ENCODE measurements at regions not wholly inside any gene's neighbourhood (a gene's known extent, or its start where the extent isn't known, plus 50 kb on each side); places are given as distances from the start of the nearest gene placed in this dataset.

- ChIA-PET CTCF (no interaction called here), POLR2A (no interaction called here)
- Histone ChIP-seq H3K27me3 (replicated peaks in 1 of 2; ENCODE audit: control insufficient read depth in 2 of 2, extremely low read depth in 1 of 2, insufficient read depth in 2 of 2, low read length in 1 of 2) (no peaks in the 10 kb centered on the region), H3K4me3 (ENCODE audit: control insufficient read depth in 1 of 2, extremely low read depth in 1 of 2, low read length in 1 of 2) (no peak overlapping the region), H3K36me3 (ENCODE audit: control insufficient read depth in 2 of 2, extremely low read depth in 1 of 2, insufficient read depth in 1 of 2, low read length in 1 of 2) (no peaks in the 10 kb centered on the region), H3K9me3 (no peaks in the 10 kb centered on the region), H3K27ac (ENCODE audit: low read length) (no peak overlapping the region), H3K4me1 (ENCODE audit: control insufficient read depth in 1 of 2, extremely low read depth in 1 of 2, insufficient read depth in 2 of 2, low read length in 2 of 2) (no peaks in the 10 kb centered on the region)
- ATAC-seq (replicated peaks in 1 of 4), result no peak
- Mint-ChIP-seq H3K4me1 (peaks cover 0 to 3% (median 0%) of the 10 kb centered on the region in 3 donors), H3K27me3 (no peaks in the 10 kb centered on the region), H3K9me3 (peaks cover 9 to 15% (median 11%) of the 10 kb centered on the region in 3 donors), H3K4me3 (no peak overlapping the region), H3K27ac (no peak overlapping the region), H3K36me3 (no peaks in the 10 kb centered on the region)
- no peak for DNase-seq
- 83% methylated on average over 5 of the region's 5 CpGs for WGBS (ENCODE audit: insufficient coverage)
Measured at GRCh38 chr5:8628521-8628920, 759.6 kb downstream of the MTRR start.

DNA sequence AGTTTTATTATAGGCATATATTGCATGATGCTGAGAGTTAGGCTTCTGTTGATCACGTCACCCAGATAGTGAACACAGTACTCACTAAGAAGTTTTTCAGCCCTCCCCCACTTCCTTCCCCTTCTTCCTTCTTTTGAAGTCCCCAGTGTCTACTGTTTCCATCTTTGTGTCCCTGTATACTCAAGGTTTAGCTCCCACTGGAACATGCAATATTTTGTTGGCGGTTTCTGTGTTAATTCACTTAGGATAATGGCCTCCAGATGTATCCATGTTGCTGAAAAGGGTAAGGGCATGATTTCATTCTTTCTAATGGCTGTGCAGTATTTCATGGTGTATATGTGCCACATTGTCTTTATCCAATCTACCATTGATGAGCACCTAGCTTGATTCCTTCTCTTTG, 764.3 kb downstream of the MTRR start:
- H3K9me3 ChIP-seq, result no peaks in the 10 kb centered on the region
- no peak overlapping the region for H3K27ac Mint-ChIP-seq
- WGBS (ENCODE audit: insufficient coverage), result no CpG with 5 or more reads among the region's 2 CpGs
- H3K9me3 Mint-ChIP-seq, result peaks cover 12 to 14% (median 14%) of the 10 kb centered on the region in 3 donors
- ATAC-seq (replicated peaks in 1 of 4) (no peak), DNase-seq (no peak)
- H3K27me3 ChIP-seq (replicated peaks in 1 of 2; ENCODE audit: control insufficient read depth in 2 of 2, extremely low read depth in 1 of 2, insufficient read depth in 2 of 2, low read length in 1 of 2), result no peaks in the 10 kb centered on the region
- H3K27ac ChIP-seq (ENCODE audit: low read length), result no peak overlapping the region
- H3K36me3 ChIP-seq (ENCODE audit: control insufficient read depth in 2 of 2, extremely low read depth in 1 of 2, insufficient read depth in 1 of 2, low read length in 1 of 2), result no peaks in the 10 kb centered on the region
- H3K4me3 ChIP-seq (ENCODE audit: control insufficient read depth in 1 of 2, extremely low read depth in 1 of 2, low read length in 1 of 2), result no peak overlapping the region
- H3K4me1 ChIP-seq (ENCODE audit: control insufficient read depth in 1 of 2, extremely low read depth in 1 of 2, insufficient read depth in 2 of 2, low read length in 2 of 2), result no peaks in the 10 kb centered on the region
- H3K27me3 Mint-ChIP-seq, result no peaks in the 10 kb centered on the region
- peaks cover 0 to 5% (median 0%) of the 10 kb centered on the region in 3 donors for H3K4me1 Mint-ChIP-seq
- H3K4me3 Mint-ChIP-seq, result no peak overlapping the region
- CTCF ChIA-PET, result no interaction called here
- no peaks in the 10 kb centered on the region for H3K36me3 Mint-ChIP-seq
- POLR2A ChIA-PET, result no interaction called here

DNA sequence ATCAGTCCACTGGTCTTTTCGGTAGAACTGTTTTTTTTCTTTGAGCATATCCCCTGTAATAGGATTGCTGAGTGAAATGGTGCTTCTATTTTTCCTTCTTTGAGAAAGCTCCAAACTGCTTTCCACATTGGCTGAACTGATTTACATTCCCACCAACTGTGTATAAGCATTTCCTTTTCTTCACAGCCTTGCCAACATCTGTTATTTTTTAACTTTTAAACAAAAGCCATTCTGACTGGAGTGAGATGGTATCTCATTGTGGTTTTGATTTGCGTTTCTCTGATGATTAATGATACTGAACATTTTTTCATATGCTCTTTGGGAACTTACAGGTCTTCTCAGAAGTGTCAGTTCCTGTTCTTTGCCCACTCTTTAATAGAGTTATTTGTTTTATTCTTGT, 764.7 kb downstream of the MTRR start:
- ChIA-PET CTCF (no interaction called here), POLR2A (no interaction called here)
- peaks cover 12 to 17% (median 14%) of the 10 kb centered on the region in 3 donors for H3K9me3 Mint-ChIP-seq
- DNase-seq, result no peak
- H3K27ac ChIP-seq (ENCODE audit: low read length), result no peak overlapping the region
- no peaks in the 10 kb centered on the region for H3K4me1 ChIP-seq (ENCODE audit: control insufficient read depth in 1 of 2, extremely low read depth in 1 of 2, insufficient read depth in 2 of 2, low read length in 2 of 2)
- H3K9me3 ChIP-seq, result no peaks in the 10 kb centered on the region
- no peak for ATAC-seq (replicated peaks in 1 of 4)
- H3K4me3 Mint-ChIP-seq, result no peak overlapping the region
- peaks cover 0 to 5% (median 0%) of the 10 kb centered on the region in 3 donors for H3K4me1 Mint-ChIP-seq
- H3K36me3 ChIP-seq (ENCODE audit: control insufficient read depth in 2 of 2, extremely low read depth in 1 of 2, insufficient read depth in 1 of 2, low read length in 1 of 2), result no peaks in the 10 kb centered on the region
- H3K4me3 ChIP-seq (ENCODE audit: control insufficient read depth in 1 of 2, extremely low read depth in 1 of 2, low read length in 1 of 2), result no peak overlapping the region
- no peak overlapping the region for H3K27ac Mint-ChIP-seq
- H3K27me3 ChIP-seq (replicated peaks in 1 of 2; ENCODE audit: control insufficient read depth in 2 of 2, extremely low read depth in 1 of 2, insufficient read depth in 2 of 2, low read length in 1 of 2), result no peaks in the 10 kb centered on the region
- H3K27me3 Mint-ChIP-seq, result no peaks in the 10 kb centered on the region
- H3K36me3 Mint-ChIP-seq, result no peaks in the 10 kb centered on the region
- WGBS (ENCODE audit: insufficient coverage), result no CpG with 5 or more reads among the region's 2 CpGs

- Mint-ChIP-seq H3K36me3 (no peaks in the 10 kb centered on the region), H3K27me3 (no peaks in the 10 kb centered on the region), H3K4me1 (peaks cover 0 to 5% (median 0%) of the 10 kb centered on the region in 3 donors), H3K27ac (no peak overlapping the region), H3K4me3 (no peak overlapping the region), H3K9me3 (peaks cover 12 to 17% (median 14%) of the 10 kb centered on the region in 3 donors)
- CTCF ChIA-PET, result no interaction called here
- POLR2A ChIA-PET, result no interaction called here
- no CpG with 5 or more reads among the region's 2 CpGs for WGBS (ENCODE audit: insufficient coverage)
- DNase-seq, result no peak
- Histone ChIP-seq H3K4me3 (ENCODE audit: control insufficient read depth in 1 of 2, extremely low read depth in 1 of 2, low read length in 1 of 2) (no peak overlapping the region), H3K27me3 (replicated peaks in 1 of 2; ENCODE audit: control insufficient read depth in 2 of 2, extremely low read depth in 1 of 2, insufficient read depth in 2 of 2, low read length in 1 of 2) (no peaks in the 10 kb centered on the region), H3K9me3 (no peaks in the 10 kb centered on the region), H3K36me3 (ENCODE audit: control insufficient read depth in 2 of 2, extremely low read depth in 1 of 2, insufficient read depth in 1 of 2, low read length in 1 of 2) (no peaks in the 10 kb centered on the region), H3K4me1 (ENCODE audit: control insufficient read depth in 1 of 2, extremely low read depth in 1 of 2, insufficient read depth in 2 of 2, low read length in 2 of 2) (no peaks in the 10 kb centered on the region), H3K27ac (ENCODE audit: low read length) (no peak overlapping the region)
- ATAC-seq (replicated peaks in 1 of 4), result no peak
Measured at GRCh38 chr5:8634219-8634618, 765.3 kb downstream of the MTRR start.

GRCh38 chr5:8641786-8642505, 773.0 kb downstream of the MTRR start:
- POLR2A ChIA-PET, result no interaction called here
- H3K36me3 ChIP-seq (ENCODE audit: control insufficient read depth in 2 of 2, extremely low read depth in 1 of 2, insufficient read depth in 1 of 2, low read length in 1 of 2), result no peaks in the 10 kb centered on the region
- no peaks in the 10 kb centered on the region for H3K4me1 Mint-ChIP-seq
- H3K4me3 ChIP-seq (ENCODE audit: control insufficient read depth in 1 of 2, extremely low read depth in 1 of 2, low read length in 1 of 2), result no peak overlapping the region
- H3K27me3 Mint-ChIP-seq, result no peaks in the 10 kb centered on the region
- CTCF ChIA-PET, result no interaction called here
- H3K9me3 Mint-ChIP-seq, result peaks cover 3 to 18% (median 11%) of the 10 kb centered on the region in 3 donors
- ATAC-seq (replicated peaks in 1 of 4), result no peak
- no peak overlapping the region for H3K27ac Mint-ChIP-seq
- H3K27ac ChIP-seq (ENCODE audit: low read length), result no peak overlapping the region
- H3K9me3 ChIP-seq, result no peaks in the 10 kb centered on the region
- WGBS (ENCODE audit: insufficient coverage), result no CpG with 5 or more reads among the region's 7 CpGs
- no peaks in the 10 kb centered on the region for H3K4me1 ChIP-seq (ENCODE audit: control insufficient read depth in 1 of 2, extremely low read depth in 1 of 2, insufficient read depth in 2 of 2, low read length in 2 of 2)
- H3K36me3 Mint-ChIP-seq, result no peaks in the 10 kb centered on the region
- no peaks in the 10 kb centered on the region for H3K27me3 ChIP-seq (replicated peaks in 1 of 2; ENCODE audit: control insufficient read depth in 2 of 2, extremely low read depth in 1 of 2, insufficient read depth in 2 of 2, low read length in 1 of 2)
- DNase-seq, result no peak
- H3K4me3 Mint-ChIP-seq, result no peak overlapping the region

GRCh38 chr5:8644377-8644776, 775.4 kb downstream of the MTRR start:
- Histone ChIP-seq H3K27me3 (replicated peaks in 1 of 2; ENCODE audit: control insufficient read depth in 2 of 2, extremely low read depth in 1 of 2, insufficient read depth in 2 of 2, low read length in 1 of 2) (no peaks in the 10 kb centered on the region), H3K36me3 (ENCODE audit: control insufficient read depth in 2 of 2, extremely low read depth in 1 of 2, insufficient read depth in 1 of 2, low read length in 1 of 2) (no peaks in the 10 kb centered on the region), H3K27ac (ENCODE audit: low read length) (no peak overlapping the region), H3K4me1 (ENCODE audit: control insufficient read depth in 1 of 2, extremely low read depth in 1 of 2, insufficient read depth in 2 of 2, low read length in 2 of 2) (no peaks in the 10 kb centered on the region), H3K9me3 (no peaks in the 10 kb centered on the region), H3K4me3 (ENCODE audit: control insufficient read depth in 1 of 2, extremely low read depth in 1 of 2, low read length in 1 of 2) (no peak overlapping the region)
- 17% methylated on average over 1 of the region's 3 CpGs for WGBS (ENCODE audit: insufficient coverage)
- H3K9me3 Mint-ChIP-seq, result peaks cover 4 to 21% (median 6%) of the 10 kb centered on the region in 3 donors
- ChIA-PET CTCF (no interaction called here), POLR2A (no interaction called here)
- no peak for DNase-seq
- no peaks in the 10 kb centered on the region for H3K4me1 Mint-ChIP-seq
- H3K27ac Mint-ChIP-seq, result no peak overlapping the region
- no peaks in the 10 kb centered on the region for H3K27me3 Mint-ChIP-seq
- no peak overlapping the region for H3K4me3 Mint-ChIP-seq
- H3K36me3 Mint-ChIP-seq, result no peaks in the 10 kb centered on the region
- no peak for ATAC-seq (replicated peaks in 1 of 4)

DNA sequence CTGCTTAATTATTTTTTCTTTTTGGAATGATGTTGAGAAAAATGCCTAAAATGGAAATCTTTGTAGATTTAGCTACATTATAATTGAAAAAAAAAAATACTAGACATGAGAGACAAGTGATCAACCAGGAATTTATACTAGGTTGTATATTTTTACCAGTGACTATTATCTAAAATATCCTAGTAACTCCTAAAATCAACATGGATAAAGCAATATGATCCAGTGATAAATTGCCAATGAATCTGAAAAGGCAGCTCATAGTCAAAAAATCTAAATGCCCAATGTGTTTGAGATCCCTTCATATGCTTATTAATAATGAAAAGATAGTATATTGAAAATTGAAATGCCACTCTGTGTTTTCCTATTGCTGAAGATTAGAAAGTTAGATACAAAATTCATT, 778.2 kb downstream of the MTRR start:
- Mint-ChIP-seq H3K4me1 (no peaks in the 10 kb centered on the region), H3K4me3 (no peak overlapping the region), H3K27ac (no peak overlapping the region), H3K36me3 (no peaks in the 10 kb centered on the region), H3K9me3 (peaks cover 10 to 18% (median 14%) of the 10 kb centered on the region in 3 donors), H3K27me3 (no peaks in the 10 kb centered on the region)
- H3K36me3 ChIP-seq (ENCODE audit: control insufficient read depth in 2 of 2, extremely low read depth in 1 of 2, insufficient read depth in 1 of 2, low read length in 1 of 2), result no peaks in the 10 kb centered on the region
- H3K9me3 ChIP-seq, result no peaks in the 10 kb centered on the region
- H3K4me1 ChIP-seq (ENCODE audit: control insufficient read depth in 1 of 2, extremely low read depth in 1 of 2, insufficient read depth in 2 of 2, low read length in 2 of 2), result no peaks in the 10 kb centered on the region
- DNase-seq (no peak), ATAC-seq (replicated peaks in 1 of 4) (no peak)
- POLR2A ChIA-PET, result no interaction called here
- no peak overlapping the region for H3K27ac ChIP-seq (ENCODE audit: low read length)
- no peak overlapping the region for H3K4me3 ChIP-seq (ENCODE audit: control insufficient read depth in 1 of 2, extremely low read depth in 1 of 2, low read length in 1 of 2)
- H3K27me3 ChIP-seq (replicated peaks in 1 of 2; ENCODE audit: control insufficient read depth in 2 of 2, extremely low read depth in 1 of 2, insufficient read depth in 2 of 2, low read length in 1 of 2), result no peaks in the 10 kb centered on the region
- CTCF ChIA-PET, result no interaction called here
